CD8-positive, alpha-beta memory T cell (primary cell): ENCODE measurements at regions not wholly inside any gene's neighbourhood (a gene's known extent, or its start where the extent isn't known, plus 50 kb on each side); places are given as distances from the start of the nearest gene placed in this dataset.

ENCODE experiments used
- CTCF ChIA-PET: fragments of 350-600 bp; sonication (Branson Sonifier 250); formaldehyde crosslinking; loops from one replicate; lab custom pipeline; 2021; ENCODE audit warnings: antibody characterized with exemption; lab: Charles Lee
- POLR2A ChIA-PET: fragments of 350-600 bp; sonication (Branson Sonifier 250); formaldehyde crosslinking; loops from one replicate; lab custom pipeline; 2021; ENCODE audit warnings: antibody characterized with exemption; lab: Charles Lee
- DNase-seq, 5 donors: peaks; one replicate each; pipeline versions ENCODE4 v3.0.0 to v3.0.0-alpha.2; 2020 to 2022; ENCODE audit warnings: mixed read lengths in 1 of 5
- H3K27ac ChIP-seq: one replicate; pipeline ENCODE4 v1.7.0; 2013; ENCODE audit warnings: low read depth, mild to moderate bottlenecking, low read length, moderate library complexity
- H3K27me3 ChIP-seq: 2 replicates; pipeline ENCODE4 v1.7.0; 2013; ENCODE audit warnings: low read length, mild to moderate bottlenecking; ENCODE audit not compliant: insufficient read depth, poor library complexity, severe bottlenecking
- H3K36me3 ChIP-seq: 2 replicates; pipeline ENCODE4 v1.7.0; 2013; ENCODE audit warnings: mild to moderate bottlenecking, low read length, moderate library complexity; ENCODE audit not compliant: insufficient read depth
- H3K4me1 ChIP-seq: 2 replicates; pipeline ENCODE4 v1.7.0; 2013; ENCODE audit warnings: mild to moderate bottlenecking, low read length, moderate library complexity; ENCODE audit not compliant: insufficient read depth
- H3K4me3 ChIP-seq: 2 replicates; pipeline ENCODE4 v1.7.0; 2013; ENCODE audit warnings: mild to moderate bottlenecking, low read length
- H3K9me3 ChIP-seq: 2 replicates; pipeline ENCODE4 v1.7.0; 2013; ENCODE audit warnings: mild to moderate bottlenecking, low read length
- H3K27ac Mint-ChIP-seq, 8 donors: one replicate each; pipeline ENCODE4 v1.8.0; 2020 to 2021; ENCODE audit warnings: mixed read lengths in 8 of 8, mild to moderate bottlenecking in 6 of 8, inconsistent platforms in 3 of 8, moderate library complexity in 3 of 8
- H3K27me3 Mint-ChIP-seq, 2 donors: one replicate each; pipeline ENCODE4 v1.8.0; 2020 to 2021; ENCODE audit warnings: mixed read lengths in 2 of 2, mild to moderate bottlenecking in 1 of 2, moderate library complexity in 1 of 2
- H3K36me3 Mint-ChIP-seq, 3 donors: one replicate each; pipeline ENCODE4 v1.8.0; 2020 to 2021; ENCODE audit warnings: mixed read lengths in 3 of 3, inconsistent platforms in 1 of 3, mild to moderate bottlenecking in 1 of 3
- H3K4me1 Mint-ChIP-seq, 3 donors: one replicate each; pipeline ENCODE4 v1.8.0; 2020 to 2021; ENCODE audit warnings: mixed read lengths in 3 of 3, inconsistent platforms in 1 of 3, mild to moderate bottlenecking in 1 of 3
- H3K4me3 Mint-ChIP-seq, 7 donors: one replicate each; pipeline ENCODE4 v1.8.0; 2020 to 2021; ENCODE audit warnings: mixed read lengths in 7 of 7, mild to moderate bottlenecking in 6 of 7, moderate library complexity in 4 of 7, inconsistent platforms in 2 of 7
- H3K9me3 Mint-ChIP-seq, 5 donors: one replicate each; pipeline ENCODE4 v1.8.0; 2020 to 2022; ENCODE audit warnings: mixed read lengths in 5 of 5, mild to moderate bottlenecking in 3 of 5, moderate library complexity in 2 of 5, inconsistent platforms in 1 of 5

DNA sequence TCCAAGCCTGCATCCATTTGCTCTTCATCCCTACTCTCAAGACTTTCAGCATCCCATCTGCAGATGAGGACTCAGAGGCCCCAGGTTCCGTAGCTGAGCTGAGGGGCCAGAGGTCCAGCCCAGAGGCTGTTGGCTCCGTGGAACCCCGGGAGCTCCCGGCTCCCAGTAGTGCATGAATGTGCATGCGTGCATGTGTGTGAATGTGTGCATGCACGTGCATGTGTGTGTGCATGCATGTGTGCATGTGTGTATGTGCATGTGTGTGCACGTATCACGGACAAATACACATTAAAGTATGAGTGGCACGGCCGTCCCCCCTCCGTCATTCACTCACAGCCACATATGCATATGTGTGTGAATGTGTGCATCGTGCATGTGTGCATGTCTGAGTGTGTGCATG lies 149.9 kb downstream of the KIF26A start:
- Mint-ChIP-seq H3K4me1 (no peaks in the 10 kb centered on the region), H3K9me3 (no peaks in the 10 kb centered on the region), H3K27ac (peak overlapping the region in 1 of 8 donors; percentile 46), H3K36me3 (no peaks in the 10 kb centered on the region), H3K4me3 (no peak overlapping the region), H3K27me3 (peaks cover 0 to 4% of the 10 kb centered on the region in 2 donors)
- CTCF ChIA-PET, result no interaction called here
- no peak overlapping the region for H3K4me3 ChIP-seq
- POLR2A ChIA-PET, result no interaction called here
- no peaks in the 10 kb centered on the region for H3K36me3 ChIP-seq
- no peaks in the 10 kb centered on the region for H3K9me3 ChIP-seq
- no peak for DNase-seq
- H3K27me3 ChIP-seq, result no peaks in the 10 kb centered on the region
- no peaks in the 10 kb centered on the region for H3K4me1 ChIP-seq
- no peak overlapping the region for H3K27ac ChIP-seq

DNA sequence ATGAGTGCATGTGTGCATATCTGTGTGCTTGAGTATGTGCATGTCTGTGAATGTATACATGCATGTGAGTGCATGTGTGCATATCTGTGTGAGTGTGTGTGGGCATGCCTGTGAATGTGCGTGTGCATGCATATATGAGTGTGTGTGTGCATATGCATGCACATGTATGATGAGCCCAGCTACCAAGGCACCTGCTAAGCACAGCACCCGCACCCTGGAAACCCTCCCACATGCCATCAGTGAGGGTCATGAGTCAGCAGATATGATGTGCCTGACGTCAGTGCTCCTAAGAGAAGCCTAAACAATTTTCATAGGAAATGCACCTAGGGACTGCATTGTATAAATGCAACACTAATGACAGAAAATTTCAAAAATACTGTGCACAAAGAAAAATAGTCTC lies 151.1 kb downstream of the KIF26A start:
- no peaks in the 10 kb centered on the region for H3K4me1 Mint-ChIP-seq

DNA sequence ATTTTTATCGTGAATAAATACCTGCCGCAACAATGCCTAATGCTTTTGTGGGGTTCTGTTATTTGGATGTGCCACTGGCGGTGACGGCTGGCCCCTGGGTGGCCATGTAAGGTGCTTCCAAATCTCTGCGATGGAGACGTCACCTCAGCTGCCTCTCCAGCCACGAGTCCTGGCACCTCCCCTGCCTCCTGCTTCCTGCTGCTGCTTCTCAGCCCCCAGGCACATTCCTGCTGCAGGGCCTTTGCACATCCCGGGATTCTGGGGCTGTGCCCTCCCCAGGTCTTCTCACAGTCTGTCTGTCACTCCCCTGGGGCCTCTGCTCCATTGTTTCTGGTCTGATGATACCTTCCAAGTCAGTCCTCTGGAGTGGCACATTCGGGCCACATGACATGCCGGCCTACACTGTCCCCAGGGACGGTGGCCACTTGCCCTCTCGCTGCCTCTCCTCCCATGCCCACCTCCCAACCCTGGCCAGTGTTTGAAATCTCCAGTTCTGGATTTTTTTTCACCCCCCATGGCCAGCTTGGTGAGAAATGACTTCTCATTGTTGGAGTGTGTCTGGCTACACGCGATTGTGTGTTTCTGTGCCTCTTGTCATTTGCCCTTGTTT lies 151.8 kb downstream of the KIF26A start:
- H3K4me3 ChIP-seq, result no peak overlapping the region
- Mint-ChIP-seq H3K9me3 (no peaks in the 10 kb centered on the region), H3K4me1 (no peaks in the 10 kb centered on the region), H3K4me3 (no peak overlapping the region), H3K36me3 (no peaks in the 10 kb centered on the region), H3K27ac (no peak overlapping the region), H3K27me3 (peaks cover 4 to 10% of the 10 kb centered on the region in 2 donors)
- no peaks in the 10 kb centered on the region for H3K36me3 ChIP-seq
- ChIA-PET CTCF (no interaction called here), POLR2A (no interaction called here)
- H3K4me1 ChIP-seq, result no peaks in the 10 kb centered on the region
- H3K9me3 ChIP-seq, result no peaks in the 10 kb centered on the region
- DNase-seq, result peak in 1 of 5 donors; percentile 35
- H3K27me3 ChIP-seq, result no peaks in the 10 kb centered on the region
- H3K27ac ChIP-seq, result no peak overlapping the region

More for the DNA sequence above, 151.1 kb downstream of the KIF26A start:
- ChIA-PET CTCF (no interaction called here), POLR2A (no interaction called here)
- Histone ChIP-seq H3K27ac (no peak overlapping the region), H3K4me3 (no peak overlapping the region), H3K27me3 (no peaks in the 10 kb centered on the region), H3K9me3 (no peaks in the 10 kb centered on the region), H3K36me3 (no peaks in the 10 kb centered on the region), H3K4me1 (no peaks in the 10 kb centered on the region)
- peak overlapping the region in 2 of 8 donors; percentile 11 to 21 for H3K27ac Mint-ChIP-seq
- peaks cover 4 to 8% of the 10 kb centered on the region in 2 donors for H3K27me3 Mint-ChIP-seq
- H3K9me3 Mint-ChIP-seq, result no peaks in the 10 kb centered on the region
- H3K4me3 Mint-ChIP-seq, result no peak overlapping the region
- peak in 1 of 5 donors; percentile 6 for DNase-seq
- H3K36me3 Mint-ChIP-seq, result no peaks in the 10 kb centered on the region

GRCh38 chr14:104290756-104291122 lies 152.4 kb downstream of the KIF26A start:
- Mint-ChIP-seq H3K4me3 (no peak overlapping the region), H3K9me3 (no peaks in the 10 kb centered on the region), H3K4me1 (no peaks in the 10 kb centered on the region), H3K36me3 (no peaks in the 10 kb centered on the region), H3K27me3 (peaks cover 4 to 10% of the 10 kb centered on the region in 2 donors), H3K27ac (no peak overlapping the region)
- H3K9me3 ChIP-seq, result no peaks in the 10 kb centered on the region
- no peaks in the 10 kb centered on the region for H3K27me3 ChIP-seq
- H3K36me3 ChIP-seq, result no peaks in the 10 kb centered on the region
- no peak for DNase-seq
- CTCF ChIA-PET, result no interaction called here
- H3K27ac ChIP-seq, result no peak overlapping the region
- no peaks in the 10 kb centered on the region for H3K4me1 ChIP-seq
- no peak overlapping the region for H3K4me3 ChIP-seq
- POLR2A ChIA-PET, result no interaction called here

DNA sequence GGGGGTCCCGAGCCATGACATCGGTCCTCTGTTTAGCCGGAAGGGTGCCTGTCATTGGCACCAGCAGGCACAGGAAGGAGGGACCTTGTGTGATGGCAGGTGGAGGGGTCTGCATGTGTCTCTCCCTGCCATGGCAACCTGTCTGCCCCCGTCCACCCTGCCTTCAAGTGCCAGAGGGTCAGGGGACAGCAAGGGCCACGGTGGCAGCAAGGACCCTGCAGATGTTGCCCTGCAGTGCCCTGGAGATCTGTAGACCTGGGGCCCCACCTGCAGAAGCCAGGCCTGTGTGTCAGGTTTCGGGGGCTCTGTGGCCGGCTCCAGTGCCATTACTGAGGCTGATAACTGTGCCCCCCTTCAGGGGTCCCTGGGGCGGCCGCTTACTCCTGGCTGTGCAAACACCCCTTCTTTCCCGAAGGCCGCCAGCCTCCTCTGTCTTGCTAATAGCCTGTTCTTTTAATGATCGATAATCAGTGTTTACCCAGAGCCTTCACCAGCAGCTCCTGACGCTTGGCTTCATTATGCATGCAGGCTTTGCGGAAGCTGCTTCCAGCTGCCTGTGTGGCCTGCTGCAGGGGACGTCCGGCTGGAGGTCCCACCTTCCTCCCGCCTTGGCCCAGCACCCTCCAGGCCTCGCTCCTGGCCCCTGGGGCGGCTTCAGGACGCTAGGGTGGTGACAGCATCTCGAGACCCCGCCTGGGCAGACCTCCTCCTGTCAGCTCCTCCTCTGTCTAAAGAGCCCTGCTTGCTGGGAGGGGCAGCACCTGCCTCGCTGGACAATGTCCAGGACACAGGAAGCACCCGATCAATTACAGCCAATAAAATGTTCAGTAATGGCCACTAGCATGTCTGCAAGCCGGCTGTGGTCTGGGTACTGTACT lies 153.0 kb downstream of the KIF26A start:
- Mint-ChIP-seq H3K9me3 (no peaks in the 10 kb centered on the region), H3K4me1 (no peaks in the 10 kb centered on the region), H3K27me3 (peaks cover 4 to 10% of the 10 kb centered on the region in 2 donors), H3K27ac (no peak overlapping the region), H3K36me3 (no peaks in the 10 kb centered on the region), H3K4me3 (no peak overlapping the region)
- no peaks in the 10 kb centered on the region for H3K9me3 ChIP-seq
- no peak overlapping the region for H3K4me3 ChIP-seq
- DNase-seq, result peak in 1 of 5 donors; percentile 26
- no peaks in the 10 kb centered on the region for H3K27me3 ChIP-seq
- ChIA-PET POLR2A (no interaction called here), CTCF (no interaction called here)
- no peaks in the 10 kb centered on the region for H3K4me1 ChIP-seq
- H3K27ac ChIP-seq, result no peak overlapping the region
- H3K36me3 ChIP-seq, result no peaks in the 10 kb centered on the region

GRCh38 chr14:104292084-104292970 lies 153.9 kb downstream of the KIF26A start:
- Mint-ChIP-seq H3K27ac (no peak overlapping the region), H3K27me3 (peaks cover 4 to 10% of the 10 kb centered on the region in 2 donors), H3K4me1 (no peaks in the 10 kb centered on the region), H3K4me3 (no peak overlapping the region), H3K9me3 (no peaks in the 10 kb centered on the region), H3K36me3 (no peaks in the 10 kb centered on the region)
- no peaks in the 10 kb centered on the region for H3K36me3 ChIP-seq
- ChIA-PET CTCF (no interaction called here), POLR2A (no interaction called here)
- DNase-seq, result peak in 1 of 5 donors; percentile 21
- no peaks in the 10 kb centered on the region for H3K27me3 ChIP-seq
- H3K4me3 ChIP-seq, result no peak overlapping the region
- no peaks in the 10 kb centered on the region for H3K9me3 ChIP-seq
- H3K27ac ChIP-seq, result no peak overlapping the region
- no peaks in the 10 kb centered on the region for H3K4me1 ChIP-seq

- Histone ChIP-seq H3K36me3 (no peaks in the 10 kb centered on the region), H3K27ac (no peak overlapping the region), H3K27me3 (no peaks in the 10 kb centered on the region), H3K4me3 (no peak overlapping the region), H3K9me3 (no peaks in the 10 kb centered on the region), H3K4me1 (no peaks in the 10 kb centered on the region)
- Mint-ChIP-seq H3K4me3 (no peak overlapping the region), H3K27ac (no peak overlapping the region), H3K4me1 (no peaks in the 10 kb centered on the region), H3K9me3 (no peaks in the 10 kb centered on the region), H3K27me3 (peaks cover 4 to 10% of the 10 kb centered on the region in 2 donors), H3K36me3 (no peaks in the 10 kb centered on the region)
- peak in 1 of 5 donors; percentile 36 for DNase-seq
- ChIA-PET CTCF (no interaction called here), POLR2A (no interaction called here)
Measured at GRCh38 chr14:104293231-104293841, 154.9 kb downstream of the KIF26A start.
